HT1080 (cell line): ENCODE measurements at regions not wholly inside any gene's neighbourhood (a gene's known extent, or its start where the extent isn't known, plus 50 kb on each side); places are given as distances from the start of the nearest gene placed in this dataset.
"Not testable (repeated sequence)": the region's sequence is repeated elsewhere in the genome, so short reads cannot be mapped to it uniquely, and the experiment has no call there.

Source experiments
- DNase-seq: peaks from one replicate; pipeline ENCODE4 v3.0.0-alpha.2; 2015; ENCODE audit warnings: low read depth

- no peak for DNase-seq
Measured at GRCh38 chr14:27557445-27557844, 959.6 kb upstream of the NOVA1 start.

- DNase-seq, result no peak
Measured at GRCh38 chr14:27559848-27560247, 962.0 kb upstream of the NOVA1 start.

- no peak for DNase-seq
Measured at GRCh38 chr14:27566843-27567382, 969.1 kb upstream of the NOVA1 start.

DNA sequence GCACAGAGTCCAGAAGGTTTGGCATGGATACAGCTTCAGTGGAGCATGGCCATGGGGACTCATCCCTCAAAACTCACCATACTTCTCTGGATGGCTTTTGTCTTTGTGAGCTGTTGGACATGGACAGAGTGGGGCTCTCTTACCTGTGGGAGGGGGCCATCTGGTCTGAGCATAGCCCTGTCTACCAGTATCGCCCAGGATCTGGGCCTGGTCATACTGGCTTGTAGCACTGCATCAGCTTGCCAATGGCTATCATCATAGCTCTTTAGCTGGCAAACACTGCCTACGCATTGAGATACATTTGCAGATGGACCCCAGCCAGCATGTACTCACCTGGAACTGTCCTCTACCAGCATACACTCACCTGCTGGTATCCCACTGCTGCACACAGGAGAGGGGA, 975.2 kb upstream of the NOVA1 start:
- DNase-seq, result no peak

- no peak for DNase-seq
Measured at GRCh38 chr14:27587103-27587502, 989.3 kb upstream of the NOVA1 start.

- DNase-seq, result no peak
Measured at GRCh38 chr14:27605282-27605681, 1007.4 kb upstream of the NOVA1 start.

GRCh38 chr14:27608377-27608776, 1010.5 kb upstream of the NOVA1 start:
- DNase-seq, result no peak

GRCh38 chr14:27612121-27612520, 1014.3 kb upstream of the NOVA1 start:
- DNase-seq, result no peak

GRCh38 chr14:27613102-27613501, 1015.3 kb upstream of the NOVA1 start:
- DNase-seq, result no peak

GRCh38 chr14:27623782-27624181, 1025.9 kb upstream of the NOVA1 start:
- no peak for DNase-seq

DNA sequence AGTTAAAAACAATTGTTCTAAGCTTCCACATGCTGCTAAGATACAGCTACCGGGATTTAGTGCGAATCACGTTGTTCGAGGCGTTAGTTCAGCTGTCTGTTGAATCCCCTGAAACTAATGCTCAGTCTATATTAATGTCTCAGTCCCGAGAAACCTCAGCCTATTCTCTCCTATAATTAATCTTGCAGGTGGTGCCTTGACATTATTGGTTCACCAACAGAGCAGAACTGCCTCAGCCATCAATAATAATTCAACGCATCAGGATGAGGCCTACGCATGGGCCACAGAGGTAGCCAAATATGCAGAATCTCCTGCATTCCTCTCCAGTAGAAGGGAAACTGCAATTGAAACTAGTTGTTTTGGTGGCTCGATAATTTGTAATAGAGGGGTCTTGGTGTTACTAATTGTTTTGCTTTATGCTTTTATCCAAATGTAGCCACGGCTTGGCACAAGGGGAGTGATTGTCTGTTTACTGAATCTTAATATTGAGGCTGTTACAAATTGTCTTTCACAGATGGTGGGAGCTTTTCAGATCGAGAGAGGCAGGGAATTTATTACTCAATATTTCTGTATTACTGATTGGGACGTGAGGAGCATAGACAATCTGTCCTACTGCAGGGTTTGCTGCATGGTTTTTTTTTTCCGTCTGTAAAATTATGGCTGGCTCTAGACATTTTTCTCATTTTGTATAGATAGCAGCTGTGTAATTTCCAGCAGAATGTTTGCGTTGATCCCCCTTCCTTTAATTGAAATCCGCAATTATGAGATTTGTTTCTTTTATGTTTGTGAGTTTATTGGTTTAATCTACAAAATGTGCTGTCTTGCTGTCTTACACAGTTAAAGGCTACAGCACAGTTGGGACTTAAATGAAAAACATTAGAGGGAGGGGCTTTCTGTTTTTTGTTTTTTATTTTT, 1036.5 kb upstream of the NOVA1 start:
- no peak for DNase-seq

DNA sequence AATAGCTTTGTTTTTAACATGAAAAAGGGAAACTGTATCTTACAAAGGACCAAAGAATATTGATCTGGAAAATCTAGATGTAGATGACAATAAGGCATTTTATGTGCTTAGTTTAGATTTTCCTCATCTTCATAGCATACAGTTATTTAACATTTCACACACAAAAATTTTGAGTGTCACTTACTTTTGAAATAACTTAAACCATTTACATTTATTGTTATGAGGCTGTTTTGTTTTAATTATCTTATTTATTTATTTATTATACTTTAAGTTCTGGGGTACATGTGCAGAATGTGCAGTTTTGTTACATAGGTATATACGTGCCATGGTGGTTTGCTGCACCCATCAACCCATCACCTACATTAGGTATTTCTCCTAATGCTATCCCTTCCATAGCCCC, 1042.9 kb upstream of the NOVA1 start:
- DNase-seq, result not testable (repeated sequence)

DNA sequence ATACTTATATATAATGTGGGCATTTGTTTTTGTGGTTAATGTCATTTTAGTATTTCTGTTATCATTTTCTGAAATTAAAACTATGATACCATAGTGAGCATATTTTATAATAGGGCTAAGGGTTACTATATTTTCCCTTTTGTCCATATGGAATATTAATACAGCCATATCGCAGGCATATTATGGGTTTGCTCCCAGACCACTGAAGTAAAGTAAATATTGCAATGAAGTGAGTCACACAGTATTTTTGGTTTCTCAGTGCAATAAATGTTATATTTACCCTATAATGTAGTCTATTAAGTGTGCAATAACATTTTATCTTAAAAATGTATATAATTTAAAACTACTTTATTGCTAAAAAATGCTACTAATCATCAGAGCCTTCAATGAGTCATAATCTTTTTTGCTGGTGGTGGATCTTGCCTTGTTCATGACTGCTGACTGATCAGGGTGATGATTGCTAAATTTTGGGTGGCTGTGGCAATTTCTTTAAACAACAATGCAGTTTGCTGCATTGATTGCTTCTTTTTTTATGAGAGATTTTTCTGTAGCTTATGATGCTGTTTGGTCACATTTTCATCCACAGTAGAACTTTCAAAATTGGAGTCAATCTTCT, 1044.5 kb upstream of the NOVA1 start:
- no peak for DNase-seq

DNA sequence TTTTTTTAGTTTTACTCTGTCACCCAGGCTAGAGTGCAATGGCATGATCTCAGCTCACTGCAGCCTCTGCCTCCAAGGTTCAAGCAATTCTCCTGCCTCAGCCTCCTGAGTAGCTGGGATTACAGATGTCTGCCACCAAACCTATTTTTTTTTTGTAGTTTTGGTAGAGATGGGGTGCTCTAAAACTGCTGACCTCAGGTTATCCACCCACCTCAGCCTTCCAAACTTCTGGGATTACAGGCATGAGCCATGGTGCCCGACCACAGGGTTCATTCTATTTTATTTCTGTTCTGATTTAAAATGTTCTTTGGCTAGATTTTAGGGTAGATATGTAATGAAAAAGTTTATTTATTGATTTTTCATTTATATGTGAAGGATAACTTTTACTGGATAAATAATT, 1062.8 kb upstream of the NOVA1 start:
- DNase-seq, result no peak

GRCh38 chr14:27668531-27668930, 1070.7 kb upstream of the NOVA1 start:
- DNase-seq, result no peak

GRCh38 chr14:27672047-27672446, 1074.2 kb upstream of the NOVA1 start:
- peak; percentile 40 for DNase-seq

DNA sequence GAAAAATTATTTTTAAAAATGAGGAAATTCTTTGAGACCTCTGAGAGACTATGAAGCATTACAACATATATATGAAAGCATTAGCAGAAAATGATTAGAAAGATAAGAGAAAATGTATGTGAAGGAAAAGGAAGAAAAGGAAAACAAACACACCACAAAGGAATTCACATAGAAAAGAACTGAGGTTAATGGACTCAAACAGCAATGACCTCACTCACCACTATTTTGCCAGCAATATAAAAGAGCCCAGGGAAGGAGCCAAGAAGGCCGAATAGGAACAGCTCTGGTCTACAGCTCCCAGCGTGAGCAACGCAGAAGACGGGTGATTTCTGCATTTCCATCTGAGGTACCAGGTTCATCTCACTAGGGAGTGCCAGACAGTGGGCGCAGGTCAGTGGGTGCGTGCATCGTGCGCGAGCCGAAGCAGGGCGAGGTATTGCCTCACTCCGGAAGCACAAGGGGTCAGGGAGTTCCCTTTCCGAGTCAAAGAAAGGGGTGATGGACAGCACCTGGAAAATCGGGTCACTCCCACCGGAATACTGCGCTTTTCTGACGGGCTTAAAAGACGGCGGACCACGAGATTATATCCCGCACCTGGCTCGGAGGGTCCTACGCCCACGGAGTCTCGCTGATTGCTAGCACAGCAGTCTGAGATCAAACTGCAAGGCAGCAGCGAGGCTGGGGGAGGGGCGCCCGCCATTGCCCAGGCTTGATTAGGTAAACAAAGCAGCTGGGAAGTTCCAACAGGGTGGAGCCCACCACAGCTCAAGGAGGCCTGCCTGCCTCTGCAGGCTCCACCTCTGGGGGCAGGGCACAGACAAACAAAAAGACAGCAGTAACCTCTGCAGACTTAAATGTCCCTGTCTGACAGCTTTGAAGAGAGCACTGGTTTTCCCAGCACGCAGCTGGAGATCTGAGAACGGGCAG, 1075.2 kb upstream of the NOVA1 start:
- DNase-seq, result peak; percentile 43

DNA sequence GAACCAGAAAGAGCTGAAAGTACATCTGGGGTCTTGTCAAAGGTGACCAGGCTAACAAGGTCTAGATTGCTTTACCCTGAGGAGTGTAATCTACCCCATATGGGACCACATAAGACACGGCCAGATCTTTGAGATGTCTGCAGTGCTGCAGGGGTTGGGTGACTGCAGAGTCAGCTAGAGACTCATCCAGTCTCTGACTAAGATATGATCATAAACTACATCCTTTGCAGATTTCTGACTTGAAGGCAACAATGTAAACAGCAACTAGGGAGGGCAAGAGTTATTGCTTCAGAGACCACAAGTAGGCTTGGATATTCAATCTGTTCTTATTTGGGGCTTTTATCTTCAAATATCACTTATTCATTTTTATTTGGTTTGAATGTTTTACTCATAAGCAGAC, 1080.5 kb upstream of the FOXG1 start:
- DNase-seq, result peak; percentile 26

DNA sequence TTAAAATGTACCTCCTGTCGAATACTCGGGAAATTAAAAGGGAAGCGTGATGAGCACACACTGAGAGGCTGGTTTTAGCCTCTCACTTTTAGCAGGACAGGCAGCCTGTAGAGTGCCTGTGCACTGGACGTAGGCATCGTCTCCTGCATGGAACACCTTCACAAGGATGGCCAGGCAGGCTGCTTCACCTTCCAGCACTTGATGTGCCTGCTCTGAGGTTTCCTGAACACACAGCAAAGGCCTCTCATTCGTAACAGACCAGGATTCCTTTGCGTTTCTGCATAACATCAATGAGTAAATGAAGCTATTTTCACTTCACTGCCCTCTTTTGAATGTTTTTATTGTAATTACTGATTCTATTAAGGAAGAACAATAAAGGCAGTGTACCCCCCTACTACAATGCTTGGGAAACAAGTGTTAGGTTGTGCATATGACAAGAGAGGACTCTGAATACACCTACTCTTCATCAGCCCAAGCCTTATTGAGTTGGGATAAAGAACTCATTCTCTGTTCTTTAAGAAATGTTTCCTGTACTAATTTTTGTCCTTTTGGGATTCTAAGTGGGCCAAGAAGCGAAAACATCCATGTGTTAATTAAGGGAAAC, 1077.6 kb upstream of the FOXG1 start:
- no peak for DNase-seq

GRCh38 chr14:27712364-27712763, 1054.2 kb upstream of the FOXG1 start:
- no peak for DNase-seq

DNA sequence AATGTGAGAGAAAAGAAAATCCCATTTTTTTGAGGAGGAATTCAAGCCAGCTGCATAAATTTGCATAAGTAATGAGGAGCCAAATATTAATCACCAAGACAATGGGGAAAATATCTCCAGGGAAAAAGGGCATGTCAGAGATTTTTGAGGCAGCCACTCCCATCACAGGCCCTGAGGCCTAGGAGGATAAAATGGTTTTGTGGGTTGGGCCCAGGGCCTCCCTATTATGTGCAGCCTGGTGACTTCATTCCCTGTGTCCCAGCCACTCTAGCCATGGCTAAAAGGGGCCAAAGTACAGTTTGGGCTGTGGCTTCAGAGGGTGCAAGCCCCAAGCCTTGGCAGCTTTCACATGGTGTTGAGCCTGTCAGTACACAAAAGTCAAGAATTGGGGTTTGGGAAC, 1051.0 kb upstream of the FOXG1 start:
- no peak for DNase-seq
